ENCODE measurements at regions not wholly inside any gene's neighbourhood (a gene's known extent, or its start where the extent isn't known, plus 50 kb on each side); places are given as distances from the start of the nearest gene placed in this dataset.

DNA sequence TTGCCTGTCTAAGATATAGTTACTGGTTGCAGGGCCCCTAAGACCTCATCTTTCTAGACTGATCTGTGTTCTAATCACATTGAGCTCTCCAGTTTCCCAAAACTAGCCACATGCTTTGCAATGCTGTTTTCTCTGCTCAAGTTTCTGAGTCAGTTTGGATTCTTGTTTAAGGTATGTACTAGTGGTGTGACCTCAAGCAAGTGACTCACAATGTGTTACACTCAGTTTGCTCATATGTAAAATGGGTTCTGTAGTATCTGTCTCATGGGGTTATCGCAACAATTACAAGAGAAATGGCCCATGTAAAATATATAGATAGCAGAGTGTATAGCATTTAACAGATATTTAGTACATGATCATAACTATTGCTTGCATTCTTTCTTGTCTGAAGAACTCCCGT is 153.1 kb upstream of the ELL2 start:
- TF ChIP-seq, protein P1, sequence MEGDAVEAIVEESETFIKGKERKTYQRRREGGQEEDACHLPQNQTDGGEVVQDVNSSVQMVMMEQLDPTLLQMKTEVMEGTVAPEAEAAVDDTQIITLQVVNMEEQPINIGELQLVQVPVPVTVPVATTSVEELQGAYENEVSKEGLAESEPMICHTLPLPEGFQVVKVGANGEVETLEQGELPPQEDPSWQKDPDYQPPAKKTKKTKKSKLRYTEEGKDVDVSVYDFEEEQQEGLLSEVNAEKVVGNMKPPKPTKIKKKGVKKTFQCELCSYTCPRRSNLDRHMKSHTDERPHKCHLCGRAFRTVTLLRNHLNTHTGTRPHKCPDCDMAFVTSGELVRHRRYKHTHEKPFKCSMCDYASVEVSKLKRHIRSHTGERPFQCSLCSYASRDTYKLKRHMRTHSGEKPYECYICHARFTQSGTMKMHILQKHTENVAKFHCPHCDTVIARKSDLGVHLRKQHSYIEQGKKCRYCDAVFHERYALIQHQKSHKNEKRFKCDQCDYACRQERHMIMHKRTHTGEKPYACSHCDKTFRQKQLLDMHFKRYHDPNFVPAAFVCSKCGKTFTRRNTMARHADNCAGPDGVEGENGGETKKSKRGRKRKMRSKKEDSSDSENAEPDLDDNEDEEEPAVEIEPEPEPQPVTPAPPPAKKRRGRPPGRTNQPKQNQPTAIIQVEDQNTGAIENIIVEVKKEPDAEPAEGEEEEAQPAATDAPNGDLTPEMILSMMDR (IDR thresholded peaks at IDR 0.05) = no peak
- TF ChIP-seq POLR2AphosphoS5 (IDR thresholded peaks at IDR 0.05) (no peak), POLR2A (IDR thresholded peaks at IDR 0.05) (no peak), EP300 (IDR thresholded peaks at IDR 0.05) (no peak)

All from sigmoid colon (tissue), 4 donors.